Epithelial cell of proximal tubule (primary cell): ENCODE measurements at regions not wholly inside any gene's neighbourhood (a gene's known extent, or its start where the extent isn't known, plus 50 kb on each side); places are given as distances from the start of the nearest gene placed in this dataset.
"Not testable (repeated sequence)": the region's sequence is repeated elsewhere in the genome, so short reads cannot be mapped to it uniquely, and the experiment has no call there.

Source experiments
- DNase-seq: peaks from one replicate; pipeline ENCODE4 v3.0.0-alpha.2; 2011; ENCODE audit warnings: low read depth
- H3K4me3 ChIP-seq: 2 replicates; pipeline ENCODE4 v1.5.1; 2011; ENCODE audit warnings: low read depth, mild to moderate bottlenecking, low read length
- TF ChIP-seq, protein P1 (sequence below): conservative IDR thresholded peaks from 2 replicates; pipeline ENCODE4 v1.5.1; 2012; ENCODE audit warnings: low read depth, mild to moderate bottlenecking, low read length

DNA sequence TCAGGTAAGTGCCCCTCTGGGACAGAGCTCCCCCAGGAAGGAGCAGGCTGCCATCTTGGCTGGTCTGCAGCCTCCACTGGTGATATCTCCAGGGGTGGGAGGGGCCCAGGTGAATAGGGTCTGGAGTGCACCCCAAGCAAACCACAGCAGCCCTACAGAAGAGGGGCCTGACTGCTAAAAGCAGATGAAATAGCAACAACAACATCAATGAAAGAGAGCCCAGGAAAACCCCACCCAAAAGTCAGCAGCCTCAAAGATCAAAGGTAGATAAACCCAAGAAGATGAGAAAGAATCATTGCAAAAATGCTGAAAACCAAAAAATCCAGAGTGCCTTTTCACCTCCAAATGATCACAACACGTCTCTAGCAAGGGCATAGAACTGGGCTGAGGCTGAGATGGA is 92.5 kb upstream of the PAGE3 start:
- DNase-seq: no peak
- TF ChIP-seq, protein P1, sequence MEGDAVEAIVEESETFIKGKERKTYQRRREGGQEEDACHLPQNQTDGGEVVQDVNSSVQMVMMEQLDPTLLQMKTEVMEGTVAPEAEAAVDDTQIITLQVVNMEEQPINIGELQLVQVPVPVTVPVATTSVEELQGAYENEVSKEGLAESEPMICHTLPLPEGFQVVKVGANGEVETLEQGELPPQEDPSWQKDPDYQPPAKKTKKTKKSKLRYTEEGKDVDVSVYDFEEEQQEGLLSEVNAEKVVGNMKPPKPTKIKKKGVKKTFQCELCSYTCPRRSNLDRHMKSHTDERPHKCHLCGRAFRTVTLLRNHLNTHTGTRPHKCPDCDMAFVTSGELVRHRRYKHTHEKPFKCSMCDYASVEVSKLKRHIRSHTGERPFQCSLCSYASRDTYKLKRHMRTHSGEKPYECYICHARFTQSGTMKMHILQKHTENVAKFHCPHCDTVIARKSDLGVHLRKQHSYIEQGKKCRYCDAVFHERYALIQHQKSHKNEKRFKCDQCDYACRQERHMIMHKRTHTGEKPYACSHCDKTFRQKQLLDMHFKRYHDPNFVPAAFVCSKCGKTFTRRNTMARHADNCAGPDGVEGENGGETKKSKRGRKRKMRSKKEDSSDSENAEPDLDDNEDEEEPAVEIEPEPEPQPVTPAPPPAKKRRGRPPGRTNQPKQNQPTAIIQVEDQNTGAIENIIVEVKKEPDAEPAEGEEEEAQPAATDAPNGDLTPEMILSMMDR: no peak
- H3K4me3 ChIP-seq: no peak overlapping the region

DNA sequence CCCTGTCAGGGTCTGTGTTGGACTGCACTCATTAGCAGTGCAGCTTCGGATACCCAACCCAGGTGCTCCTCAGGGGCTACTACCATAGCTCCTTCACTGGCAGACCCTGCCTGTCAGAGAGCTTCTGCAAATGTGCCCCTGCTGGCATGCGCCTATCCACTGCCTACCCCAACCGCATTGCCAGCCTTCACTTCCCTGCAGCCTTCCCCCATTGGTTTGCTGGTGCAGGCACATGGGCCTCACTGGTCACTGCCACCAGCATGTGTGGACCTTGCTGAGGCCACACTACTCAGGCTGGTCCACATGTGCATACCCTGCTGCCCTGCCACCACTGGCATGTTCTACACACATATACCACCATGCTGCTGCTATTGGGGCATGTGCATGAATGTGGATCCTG is 72.5 kb upstream of the MAGEH1 start:
- H3K4me3 ChIP-seq: no peak overlapping the region
- TF ChIP-seq, protein P1: no peak
- no peak for DNase-seq

DNA sequence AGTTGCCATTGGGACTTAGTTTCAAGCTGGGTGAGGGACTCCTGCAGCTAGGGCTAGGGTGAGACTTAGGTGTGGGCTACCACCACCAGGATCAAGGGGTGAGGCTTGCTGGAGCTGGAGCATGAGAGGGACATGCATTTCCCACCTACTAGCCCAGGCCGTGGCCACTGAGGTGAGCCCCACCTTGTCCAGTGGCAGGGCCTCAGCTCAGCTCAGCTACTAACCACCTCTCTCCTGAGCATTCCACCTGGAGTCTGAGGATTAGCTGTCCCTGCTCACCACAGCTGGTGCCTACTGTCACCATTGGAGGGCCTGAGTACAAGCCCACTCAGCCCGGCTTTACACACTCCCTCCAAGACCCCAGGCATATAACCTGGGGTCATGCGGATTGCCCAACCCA is 62.6 kb upstream of the MAGEH1 start:
- DNase-seq: no peak
- TF ChIP-seq, protein P1: no peak
- no peak overlapping the region for H3K4me3 ChIP-seq

DNA sequence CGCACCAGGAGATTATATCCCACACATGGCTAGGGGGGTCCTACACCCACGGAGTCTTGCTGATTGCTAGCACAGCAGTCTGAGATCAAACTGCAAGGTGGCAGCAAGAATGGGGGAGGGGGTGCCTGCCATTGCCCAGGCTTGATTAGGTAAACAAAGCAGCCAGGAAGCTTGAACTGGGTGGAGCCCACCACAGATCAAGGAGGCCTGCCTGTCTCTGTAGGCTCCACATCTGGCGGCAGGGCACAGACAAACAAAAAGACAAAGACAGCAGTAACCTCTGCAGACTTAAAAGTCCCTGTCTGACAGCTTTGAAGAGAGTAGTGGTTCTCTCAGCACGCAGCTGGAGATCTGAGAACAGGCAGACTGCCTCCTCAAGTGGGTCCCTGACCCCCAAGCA is 55.1 kb upstream of the MAGEH1 start:
- not testable (repeated sequence) for DNase-seq, H3K4me3 ChIP-seq
